MG63 (cell line): ENCODE measurements at regions not wholly inside any gene's neighbourhood (a gene's known extent, or its start where the extent isn't known, plus 50 kb on each side); places are given as distances from the start of the nearest gene placed in this dataset.

Experiments used
- DNase-seq: peaks from one replicate; pipeline ENCODE4 v3.0.0-alpha.2; 2020
- H3K27me3 ChIP-seq: fragments of 250-450 bp; sonication (Bioruptor Pico); 2 replicates; pipeline ENCODE4 v1.5.1; 2020; ENCODE audit warnings: mild to moderate bottlenecking, moderate library complexity
- H3K36me3 ChIP-seq: fragments of 250-450 bp; sonication (Bioruptor Pico); 2 replicates; pipeline ENCODE4 v1.5.1; 2020; ENCODE audit warnings: mild to moderate bottlenecking, moderate library complexity
- H3K4me3 ChIP-seq: fragments of 250-450 bp; sonication (Bioruptor Pico); 2 replicates; pipeline ENCODE4 v1.5.1; 2020; ENCODE audit warnings: mild to moderate bottlenecking, moderate library complexity
- H3K9me3 ChIP-seq: fragments of 250-450 bp; sonication (Bioruptor Pico); 2 replicates; pipeline ENCODE4 v1.5.1; 2020; ENCODE audit warnings: mild to moderate bottlenecking, moderate library complexity

DNA sequence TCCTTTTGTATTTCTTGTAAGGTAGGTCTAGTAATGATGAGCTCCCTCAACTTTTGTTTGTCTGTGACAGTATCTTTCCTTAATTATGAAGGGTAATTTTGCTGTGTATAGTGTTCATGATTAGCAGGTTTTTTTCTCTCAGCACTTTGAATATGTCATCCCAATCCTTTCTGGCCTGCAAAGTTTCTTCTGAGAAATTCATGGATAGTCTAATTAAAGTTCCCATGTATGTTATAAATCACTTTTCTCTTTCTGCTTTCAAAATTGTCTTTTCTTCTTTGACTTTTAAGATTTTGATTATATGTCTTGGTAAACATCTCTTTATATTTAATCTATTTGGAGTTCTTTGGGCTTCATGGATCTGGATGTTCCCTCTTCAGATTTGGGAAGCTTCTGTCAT, 54.3 kb upstream of the ZKSCAN2 start:
- Histone ChIP-seq H3K4me3 (no peak overlapping the region), H3K9me3 (peaks cover 13% of the 10 kb centered on the region; the same call in 1 of the 2 replicates), H3K27me3 (no peaks in the 10 kb centered on the region), H3K36me3 (no peaks in the 10 kb centered on the region)
- no peak for DNase-seq

DNA sequence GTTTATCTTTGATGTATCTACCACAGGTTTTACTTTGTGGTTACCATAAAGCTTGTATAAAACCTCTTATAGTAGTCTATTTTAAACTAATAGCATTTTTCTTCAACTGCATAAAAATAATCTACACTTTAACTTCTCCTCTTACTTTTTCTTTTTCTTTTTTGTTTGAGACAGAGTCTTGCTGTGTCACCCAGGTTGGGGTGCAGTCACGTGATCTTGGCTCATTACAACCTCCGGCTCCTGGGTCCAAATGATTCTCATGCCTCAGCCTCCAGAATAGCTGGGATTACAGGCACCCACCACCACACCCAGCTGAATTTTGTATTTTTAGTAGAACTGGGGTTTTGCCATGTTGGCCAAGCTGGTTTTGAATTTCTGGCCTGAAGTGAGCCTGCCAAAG, 53.4 kb upstream of the ZKSCAN2 start:
- Histone ChIP-seq H3K27me3 (no peaks in the 10 kb centered on the region), H3K4me3 (no peak overlapping the region), H3K9me3 (peaks cover 13% of the 10 kb centered on the region; the same call in 1 of the 2 replicates), H3K36me3 (no peaks in the 10 kb centered on the region)
- DNase-seq, result no peak
